Lower lobe of right lung (tissue), 2 donors: ENCODE measurements at regions not wholly inside any gene's neighbourhood (a gene's known extent, or its start where the extent isn't known, plus 50 kb on each side); places are given as distances from the start of the nearest gene placed in this dataset.

ENCODE experiments used
- ATAC-seq, 2 donors: fragments of 200-7000 bp; cut with Tn5 transposase; one replicate each; pipeline ENCODE4 v1.9.1; 2020 to 2022; ENCODE audit warnings: mild to moderate bottlenecking in 2 of 2, moderate library complexity in 2 of 2
- DNase-seq: peaks from one replicate; pipeline ENCODE4 v3.0.0-alpha.2; 2020
- H3K27ac ChIP-seq: fragments of 200-600 bp; one replicate; pipeline ENCODE4 v1.8.0; 2022
- H3K27me3 ChIP-seq: fragments of 200-600 bp; one replicate; pipeline ENCODE4 v1.8.0; 2022; ENCODE audit warnings: low read depth
- H3K36me3 ChIP-seq: fragments of 200-600 bp; one replicate; pipeline ENCODE4 v1.8.0; 2022; ENCODE audit warnings: mild to moderate bottlenecking
- H3K4me1 ChIP-seq: fragments of 200-600 bp; one replicate; pipeline ENCODE4 v1.8.0; 2022
- H3K4me3 ChIP-seq: fragments of 200-600 bp; one replicate; pipeline ENCODE4 v1.8.0; 2022; ENCODE audit warnings: mild to moderate bottlenecking
- H3K9me3 ChIP-seq: fragments of 200-600 bp; one replicate; pipeline ENCODE4 v1.8.0; 2022
- CTCF ChIP-seq: fragments of 200-600 bp; IDR thresholded peaks from one replicate; pipeline ENCODE4 v1.8.0; 2022; ENCODE audit warnings: antibody characterized with exemption, mild to moderate bottlenecking
- intact Hi-C: fragments of 100-400 bp; cut with DNase I; formaldehyde crosslinking; loops from one replicate; pipeline ENCODE4 v1.11.0; 2022
- donor health status: DM: no; HTN: yes; CAD: no; lungs with severe emphysema.

GRCh38 chr15:48058371-48058770, 62.4 kb upstream of the SLC24A5 start:
- intact Hi-C loops = no loop called here
- no peak overlapping the region for H3K27ac ChIP-seq
- no peaks in the 10 kb centered on the region for H3K36me3 ChIP-seq
- DNase-seq (no peak), ATAC-seq (no peak)
- no peaks in the 10 kb centered on the region for H3K9me3 ChIP-seq
- H3K4me3 ChIP-seq = no peak overlapping the region
- no peak for TF ChIP-seq CTCF
- H3K27me3 ChIP-seq = no peaks in the 10 kb centered on the region
- H3K4me1 ChIP-seq = peaks cover 7% of the 10 kb centered on the region

- no peak overlapping the region for H3K4me3 ChIP-seq
- no peaks in the 10 kb centered on the region for H3K9me3 ChIP-seq
- TF ChIP-seq CTCF = no peak
- no peaks in the 10 kb centered on the region for H3K36me3 ChIP-seq
- DNase-seq = peak; percentile 48
- peak; percentile 42 to 56 for ATAC-seq
- intact Hi-C loops = no loop called here
- H3K27ac ChIP-seq = no peak overlapping the region
- H3K4me1 ChIP-seq = peaks cover 7% of the 10 kb centered on the region
- no peaks in the 10 kb centered on the region for H3K27me3 ChIP-seq
Measured at GRCh38 chr15:48059791-48060190, 61.0 kb upstream of the SLC24A5 start.

GRCh38 chr15:48060396-48060795, 60.4 kb upstream of the SLC24A5 start:
- Histone ChIP-seq H3K36me3 (no peaks in the 10 kb centered on the region), H3K9me3 (no peaks in the 10 kb centered on the region), H3K4me1 (peaks cover 7% of the 10 kb centered on the region), H3K4me3 (no peak overlapping the region), H3K27me3 (no peaks in the 10 kb centered on the region), H3K27ac (no peak overlapping the region)
- ATAC-seq (no peak), DNase-seq (no peak)
- no peak for TF ChIP-seq CTCF
- intact Hi-C loops = no loop called here

GRCh38 chr15:48061605-48062004, 59.2 kb upstream of the SLC24A5 start:
- no peak overlapping the region for H3K27ac ChIP-seq
- H3K9me3 ChIP-seq = no peaks in the 10 kb centered on the region
- ATAC-seq (no peak), DNase-seq (no peak)
- peaks cover 7% of the 10 kb centered on the region for H3K4me1 ChIP-seq
- TF ChIP-seq CTCF = no peak
- no peak overlapping the region for H3K4me3 ChIP-seq
- intact Hi-C loops = no loop called here
- H3K36me3 ChIP-seq = no peaks in the 10 kb centered on the region
- no peaks in the 10 kb centered on the region for H3K27me3 ChIP-seq

DNA sequence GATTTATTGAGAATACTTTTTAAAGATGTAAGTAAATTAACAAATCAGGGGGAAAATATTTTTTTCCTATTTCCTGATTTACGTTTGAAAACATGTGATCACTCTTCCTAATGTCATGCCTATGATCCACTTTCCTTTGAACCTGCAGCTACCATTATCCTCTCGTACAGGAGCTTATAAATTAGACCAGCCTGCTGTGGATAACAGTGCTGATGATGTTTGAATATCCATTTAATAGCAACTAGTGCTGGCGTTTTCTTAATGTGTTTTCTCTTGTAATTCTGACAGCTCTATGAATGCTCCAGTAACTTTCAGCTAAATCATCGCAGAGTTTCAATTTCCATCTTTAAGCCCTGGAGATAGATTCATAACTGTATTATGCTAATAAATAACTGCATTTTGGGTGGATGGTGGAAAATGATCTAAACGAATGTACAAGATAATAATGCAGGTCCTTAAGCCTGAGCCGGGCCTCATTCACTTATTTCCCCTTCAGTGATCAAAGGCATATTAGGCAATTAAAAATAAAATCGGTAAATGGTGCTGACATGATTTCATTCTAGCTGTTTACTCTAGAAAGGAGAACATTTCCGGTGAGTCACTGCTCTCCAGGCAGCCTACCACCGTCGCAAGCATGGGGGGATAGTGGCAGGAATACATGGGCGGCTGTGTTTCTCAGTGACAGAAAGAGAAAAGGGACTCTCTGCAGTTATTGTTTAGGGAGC, 58.5 kb upstream of the SLC24A5 start:
- Histone ChIP-seq H3K4me1 (peaks cover 7% of the 10 kb centered on the region), H3K27ac (no peak overlapping the region), H3K36me3 (no peaks in the 10 kb centered on the region), H3K27me3 (no peaks in the 10 kb centered on the region), H3K9me3 (no peaks in the 10 kb centered on the region), H3K4me3 (no peak overlapping the region)
- DNase-seq (no peak), ATAC-seq (no peak)
- intact Hi-C loops = no loop called here
- no peak for TF ChIP-seq CTCF
